GM12865 (cell line): ENCODE measurements at regions not wholly inside any gene's neighbourhood (a gene's known extent, or its start where the extent isn't known, plus 50 kb on each side); places are given as distances from the start of the nearest gene placed in this dataset.
"Not testable (repeated sequence)": the region's sequence is repeated elsewhere in the genome, so short reads cannot be mapped to it uniquely, and the experiment has no call there.

Source experiments
- DNase-seq: peaks from one replicate; pipeline ENCODE4 v3.0.0; 2010; ENCODE audit warnings: low read depth
- H3K4me3 ChIP-seq: 2 replicates; pipeline ENCODE4 v1.5.1; 2011; ENCODE audit warnings: mild to moderate bottlenecking, low read depth, low read length, control low read depth
- TF ChIP-seq, protein P1 (sequence below): IDR thresholded peaks from 2 replicates; pipeline ENCODE4 v1.5.1; 2011; ENCODE audit warnings: low read length, control low read depth, low read depth, inconsistent platforms; ENCODE audit not compliant: insufficient read depth; ENCODE audit errors: missing control alignments

DNA sequence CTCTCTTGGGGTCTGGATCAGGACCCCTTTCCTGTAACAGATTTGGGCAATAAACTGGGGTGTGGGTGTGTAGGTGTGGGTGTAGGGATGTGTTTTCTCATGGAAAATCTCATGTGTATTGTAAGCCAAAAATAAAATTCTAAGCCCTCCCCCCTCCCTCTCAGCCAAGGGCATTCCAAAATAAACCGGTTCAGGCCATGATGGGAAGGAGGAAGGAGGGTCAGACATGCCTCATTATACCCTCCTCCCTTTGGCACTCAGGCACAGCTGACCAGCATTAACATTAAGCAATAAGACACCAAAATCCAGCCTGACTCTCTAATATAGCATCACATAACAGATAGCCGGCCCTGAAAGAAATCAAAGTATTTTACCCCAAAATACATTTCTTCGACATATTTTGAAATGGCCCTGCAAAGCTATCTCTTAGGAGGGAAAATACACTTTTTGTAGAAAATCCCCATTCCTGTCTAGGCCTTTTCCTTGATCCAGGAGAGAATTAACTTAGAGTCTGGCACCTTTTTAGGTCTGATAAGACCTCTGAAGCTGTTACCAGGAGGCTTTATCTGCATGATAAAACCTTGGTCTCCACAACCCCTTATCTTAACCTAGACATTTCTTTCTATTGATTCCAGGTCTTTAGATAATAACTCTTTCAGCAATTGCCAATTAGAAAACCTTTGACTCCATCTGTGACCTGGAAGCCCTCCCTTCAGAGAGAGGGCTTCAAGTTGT is 128.7 kb upstream of the COL5A2 start:
- DNase-seq, result no peak
- no peak overlapping the region for H3K4me3 ChIP-seq
- TF ChIP-seq, protein P1, sequence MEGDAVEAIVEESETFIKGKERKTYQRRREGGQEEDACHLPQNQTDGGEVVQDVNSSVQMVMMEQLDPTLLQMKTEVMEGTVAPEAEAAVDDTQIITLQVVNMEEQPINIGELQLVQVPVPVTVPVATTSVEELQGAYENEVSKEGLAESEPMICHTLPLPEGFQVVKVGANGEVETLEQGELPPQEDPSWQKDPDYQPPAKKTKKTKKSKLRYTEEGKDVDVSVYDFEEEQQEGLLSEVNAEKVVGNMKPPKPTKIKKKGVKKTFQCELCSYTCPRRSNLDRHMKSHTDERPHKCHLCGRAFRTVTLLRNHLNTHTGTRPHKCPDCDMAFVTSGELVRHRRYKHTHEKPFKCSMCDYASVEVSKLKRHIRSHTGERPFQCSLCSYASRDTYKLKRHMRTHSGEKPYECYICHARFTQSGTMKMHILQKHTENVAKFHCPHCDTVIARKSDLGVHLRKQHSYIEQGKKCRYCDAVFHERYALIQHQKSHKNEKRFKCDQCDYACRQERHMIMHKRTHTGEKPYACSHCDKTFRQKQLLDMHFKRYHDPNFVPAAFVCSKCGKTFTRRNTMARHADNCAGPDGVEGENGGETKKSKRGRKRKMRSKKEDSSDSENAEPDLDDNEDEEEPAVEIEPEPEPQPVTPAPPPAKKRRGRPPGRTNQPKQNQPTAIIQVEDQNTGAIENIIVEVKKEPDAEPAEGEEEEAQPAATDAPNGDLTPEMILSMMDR, result no peak

DNA sequence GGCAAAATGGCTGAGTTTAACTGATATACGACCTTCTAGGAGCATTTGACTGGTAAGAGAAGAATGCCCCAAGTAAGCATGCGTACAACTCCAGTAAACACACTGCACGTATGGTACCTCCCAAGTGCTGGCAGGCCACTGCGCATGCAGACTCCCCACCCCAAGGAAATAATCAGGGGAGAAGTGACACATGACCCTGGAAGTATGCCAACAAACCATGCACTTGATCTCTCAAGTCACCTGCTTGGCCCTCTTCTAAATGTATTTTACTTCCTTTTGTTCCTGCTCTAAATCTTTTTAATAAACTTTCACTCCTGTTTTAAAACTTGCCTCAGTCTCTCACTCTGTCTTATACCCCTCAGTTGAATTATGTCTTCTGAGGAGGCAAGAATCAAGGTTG is 129.8 kb upstream of the COL5A2 start:
- no peak for DNase-seq
- H3K4me3 ChIP-seq, result no peak overlapping the region
- TF ChIP-seq, protein P1, result no peak

DNA sequence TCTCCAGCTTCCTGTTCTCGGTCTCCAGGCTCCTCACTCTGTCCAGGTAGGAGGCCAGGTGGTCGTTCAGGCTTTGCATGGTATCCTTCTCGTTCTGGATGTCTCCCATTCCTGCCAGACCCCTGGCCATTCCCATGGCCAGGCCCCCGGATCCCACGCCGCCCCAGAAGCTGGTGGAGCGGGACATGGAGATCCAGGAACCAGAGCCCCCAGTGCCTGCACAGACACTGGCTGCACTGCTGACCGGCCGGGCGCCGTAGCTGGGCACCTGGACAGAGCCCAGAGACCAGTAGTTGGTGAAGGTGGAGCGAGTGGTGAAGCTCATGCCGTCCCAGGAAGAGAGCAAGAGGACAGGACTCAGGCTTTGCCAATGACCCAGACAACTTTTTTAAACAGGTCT is 129.1 kb upstream of the WDR75 start:
- H3K4me3 ChIP-seq, result no peak overlapping the region
- DNase-seq, result no peak
- TF ChIP-seq, protein P1, result no peak

DNA sequence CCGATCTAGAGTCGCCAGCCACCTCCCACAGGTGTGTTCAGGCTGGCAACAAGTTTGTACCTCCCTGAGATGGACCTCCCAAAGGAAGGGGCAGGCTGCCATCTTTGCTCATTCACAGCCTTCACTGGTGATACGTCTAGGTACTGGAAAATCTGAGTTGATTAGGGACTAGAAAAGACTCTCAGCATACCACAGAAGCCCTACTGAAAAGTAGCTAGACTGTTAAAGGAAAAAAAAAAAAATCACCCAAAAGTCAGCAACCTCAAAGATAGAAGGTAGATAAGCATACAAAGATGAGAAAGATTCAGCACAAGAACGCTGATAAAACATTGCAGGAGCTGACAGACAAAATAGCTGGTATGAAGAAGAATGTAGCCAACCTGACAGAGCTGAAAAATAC is 128.6 kb upstream of the WDR75 start:
- H3K4me3 ChIP-seq, result no peak overlapping the region
- TF ChIP-seq, protein P1, result no peak
- no peak for DNase-seq

DNA sequence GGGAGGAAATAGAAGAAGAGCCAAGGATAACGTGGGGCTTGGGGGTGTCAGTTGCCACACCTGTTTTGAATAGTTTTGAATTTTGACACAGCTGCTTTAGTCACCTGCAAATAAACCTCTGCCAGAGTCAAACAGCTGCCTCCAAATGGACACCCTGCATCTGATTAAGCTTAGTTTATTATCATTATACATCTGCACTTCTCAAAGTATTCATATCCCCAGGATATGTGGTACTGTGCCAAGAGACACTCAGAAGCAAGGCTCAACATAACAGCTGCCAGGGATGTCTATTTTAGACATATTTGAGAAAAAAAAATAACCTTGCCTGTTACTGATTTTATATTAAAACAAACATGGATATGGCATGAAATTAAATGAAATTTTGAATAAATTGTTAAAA is 122.5 kb upstream of the WDR75 start:
- DNase-seq, result no peak
- H3K4me3 ChIP-seq, result no peak overlapping the region
- TF ChIP-seq, protein P1, result no peak

DNA sequence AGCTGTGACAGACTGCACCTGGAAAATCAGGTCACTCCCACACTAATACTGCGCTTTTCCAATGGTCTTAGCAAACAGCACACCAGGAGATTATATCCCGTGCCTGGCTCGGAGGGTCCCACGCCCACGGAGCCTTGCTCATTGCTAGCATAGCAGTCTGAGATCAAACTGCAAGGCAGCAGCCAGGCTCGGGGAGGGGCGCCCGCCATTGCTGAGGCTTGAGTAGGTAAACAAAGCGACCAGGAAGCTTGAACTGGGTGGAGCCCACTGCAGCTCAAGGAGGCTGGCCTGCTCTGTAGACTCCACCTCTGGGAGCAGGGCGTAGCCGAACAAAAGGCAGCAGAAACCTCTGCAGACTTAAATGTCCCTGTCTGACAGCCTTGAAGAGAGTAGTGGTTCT is 121.8 kb upstream of the WDR75 start:
- not testable (repeated sequence) for H3K4me3 ChIP-seq, DNase-seq

DNA sequence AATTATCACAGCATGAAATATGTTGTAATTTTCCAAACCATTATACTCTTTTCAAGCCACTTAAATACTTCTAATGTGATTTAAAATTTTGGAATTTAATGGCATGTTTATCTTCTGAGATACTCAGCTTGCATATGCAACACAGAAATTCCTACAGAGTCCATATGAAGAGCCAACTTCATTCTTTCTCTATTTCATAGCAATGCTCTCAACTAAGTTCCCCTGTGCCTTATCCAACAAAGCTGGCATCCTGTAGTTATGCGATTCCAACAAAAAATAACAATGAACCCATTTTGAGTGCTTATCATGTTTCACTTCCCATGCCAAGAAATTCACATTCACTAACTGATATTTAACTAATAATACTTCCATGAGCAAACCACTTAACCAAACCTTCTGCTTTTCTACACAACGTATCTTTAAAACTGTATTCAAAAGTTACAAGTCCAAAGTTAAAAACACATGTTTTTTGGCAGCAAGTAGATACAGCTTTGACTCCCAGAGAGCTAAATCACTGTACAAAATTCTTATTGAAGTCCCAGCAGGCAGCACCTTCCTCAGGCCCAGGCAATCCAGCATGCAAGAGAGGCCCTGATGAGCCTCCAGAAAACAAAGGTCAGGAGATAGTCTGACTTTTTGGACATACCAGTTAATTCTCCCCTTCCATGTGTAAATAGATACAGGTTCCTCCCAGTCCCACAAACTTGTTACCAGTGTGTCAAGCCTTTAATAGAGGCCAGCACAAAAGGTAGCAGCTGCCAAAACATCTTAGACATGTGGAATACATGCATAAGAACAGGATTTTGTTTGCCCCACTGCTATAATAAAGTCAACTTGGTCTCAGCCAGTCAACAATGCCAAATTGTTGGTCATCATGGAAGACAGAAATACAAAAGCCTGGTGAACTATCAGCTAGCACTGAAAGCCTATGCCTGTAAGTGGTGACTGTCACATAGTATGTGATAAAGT is 113.1 kb upstream of the WDR75 start:
- DNase-seq, result no peak
- H3K4me3 ChIP-seq, result no peak overlapping the region

More for the DNA sequence above, 113.1 kb upstream of the WDR75 start:
- TF ChIP-seq, protein P1, result no peak
